HCT116 (cell line): ENCODE measurements at regions not wholly inside any gene's neighbourhood (a gene's known extent, or its start where the extent isn't known, plus 50 kb on each side); places are given as distances from the start of the nearest gene placed in this dataset.

ENCODE experiments used
- ATAC-seq: fragments of 200-7000 bp; cut with Tn5 transposase; 2 replicates; pipeline ENCODE4 v1.9.1; 2020; ENCODE audit warnings: mild to moderate bottlenecking, moderate library complexity
- BruUV-seq: library from RNA; stranded (reverse); fragments of 400-500 nt; replicated peaks from 2 replicates; lab custom pipeline; 2021; lab: Mats Ljungman, UMichigan
- CTCF ChIA-PET: fragments of 300-600 bp; sonication (Branson Sonifier 250); formaldehyde crosslinking; loops from one replicate; lab custom pipeline; 2021; ENCODE audit warnings: antibody characterized with exemption; lab: Charles Lee
- POLR2A ChIA-PET: fragments of 300-600, 350-600 bp; sonication (Branson Sonifier 250); formaldehyde crosslinking; loops from one replicate; lab custom pipeline; 2021; ENCODE audit warnings: antibody characterized with exemption; lab: Charles Lee
- RAD21 ChIA-PET, 2 experiments: fragments of 300-600 bp; sonication (Branson Sonifier 250); formaldehyde crosslinking; loops; one replicate each; lab custom pipeline; 2023; ENCODE audit warnings: low total read pairs in 2 of 2; ENCODE audit not compliant: uncharacterized antibody in 2 of 2, unreplicated experiment in 2 of 2, low non-redundant PET in 1 of 2; lab: Charles Lee
- DNase-seq: peaks from one replicate; pipeline ENCODE4 v3.0.0-alpha.2; 2010; ENCODE audit warnings: low read depth, low spot score
- H2AFZ ChIP-seq: fragments of 200-600 bp; shearing (Covaris generic), sonication (generic); 2 replicates; pipeline ENCODE4 v1.6.1; 2017; ENCODE audit warnings: low read depth, mixed run types, mixed read lengths, antibody characterized with exemption, low read length; ENCODE audit not compliant: poor library complexity, severe bottlenecking
- H3K27ac ChIP-seq: 2 replicates; pipeline ENCODE4 v1.5.1; 2012; ENCODE audit warnings: low read depth, low read length
- H3K27me3 ChIP-seq: fragments of 200-600 bp; sonication (generic); 2 replicates; pipeline ENCODE4 v1.6.1; 2016; ENCODE audit warnings: mixed run types, low read length, mixed read lengths; ENCODE audit not compliant: insufficient read depth
- H3K36me3 ChIP-seq, 2 experiments: fragments of 200-500 bp in 1 of 2; fragments of 200-600 bp in 1 of 2; sonication (Bioruptor generic) in 1 of 2; sonication (generic) in 1 of 2; 2 replicates each; pipeline versions ENCODE4 v1.5.1 to v1.6.1; 2014 to 2016; ENCODE audit warnings: low read length in 2 of 2, inconsistent platforms in 1 of 2, mixed read lengths in 1 of 2, mixed run types in 1 of 2; ENCODE audit not compliant: insufficient read depth in 2 of 2, control insufficient read depth in 1 of 2
- H3K4me1 ChIP-seq, 2 experiments: fragments of 200-600 bp in 1 of 2; sonication (generic) in 1 of 2; 2 replicates each; pipeline versions ENCODE4 v1.5.1 to v1.6.1; 2012 to 2017; ENCODE audit warnings: low read length in 2 of 2, inconsistent platforms in 1 of 2, mild to moderate bottlenecking in 1 of 2, mixed read lengths in 1 of 2, mixed run types in 1 of 2, moderate library complexity in 1 of 2; ENCODE audit not compliant: insufficient read depth in 2 of 2, control insufficient read depth in 1 of 2
- H3K4me2 ChIP-seq: fragments of 200-600 bp; sonication (generic); 2 replicates; pipeline ENCODE4 v1.6.1; 2017; ENCODE audit warnings: mixed run types, low read length, mixed read lengths
- H3K4me3 ChIP-seq, 2 experiments: fragments of 200-600 bp in 1 of 2; sonication (generic) in 1 of 2; replicated peaks in 1 of 2; 2 replicates each; pipeline ENCODE4 v1.5.1; 2011 to 2016; ENCODE audit warnings: low read length in 2 of 2, control low read depth in 1 of 2, low read depth in 1 of 2, mild to moderate bottlenecking in 1 of 2, mixed read lengths in 1 of 2, mixed run types in 1 of 2
- H3K79me2 ChIP-seq: fragments of 200-600 bp; sonication (generic); 2 replicates; pipeline ENCODE4 v1.6.1; 2017; ENCODE audit warnings: mild to moderate bottlenecking, mixed run types, low read length, moderate library complexity, mixed read lengths; ENCODE audit not compliant: insufficient read depth
- H3K9ac ChIP-seq: fragments of 200-600 bp; sonication (generic); 2 replicates; pipeline ENCODE4 v1.6.1; 2016; ENCODE audit warnings: low read length, mixed read lengths
- H3K9me2 ChIP-seq: fragments of 200-600 bp; sonication (generic), shearing (Covaris generic); 2 replicates; pipeline ENCODE4 v1.6.1; 2017; ENCODE audit warnings: mixed run types, mild to moderate bottlenecking, moderate library complexity; ENCODE audit not compliant: insufficient read depth
- H3K9me3 ChIP-seq, 2 experiments: fragments of 200-500 bp in 1 of 2; fragments of 200-600 bp in 1 of 2; sonication (Bioruptor generic) in 1 of 2; sonication (generic) in 1 of 2; 2 replicates each; pipeline ENCODE4 v1.6.1; 2014 to 2017; ENCODE audit warnings: low read length in 2 of 2, mixed read lengths in 2 of 2, inconsistent platforms in 1 of 2, low read depth in 1 of 2, mild to moderate bottlenecking in 1 of 2, mixed run types in 1 of 2, moderate library complexity in 1 of 2; ENCODE audit not compliant: control insufficient read depth in 1 of 2, insufficient read depth in 1 of 2
- H4K20me1 ChIP-seq: fragments of 200-600 bp; sonication (generic), shearing (Covaris generic); 2 replicates; pipeline ENCODE4 v1.6.1; 2017; ENCODE audit warnings: mixed run types, mild to moderate bottlenecking, moderate library complexity; ENCODE audit not compliant: insufficient read depth
- EGR1 ChIP-seq: IDR thresholded peaks from 2 replicates; pipeline ENCODE4 v1.6.1; 2012; ENCODE audit warnings: low read depth
- EZH2 ChIP-seq: fragments of 200-600 bp; sonication (generic); IDR thresholded peaks from 2 replicates; pipeline ENCODE4 v1.6.1; 2017; ENCODE audit warnings: antibody characterized with exemption, mixed run types
- EZH2phosphoT487 ChIP-seq: fragments of 200-600 bp; IDR thresholded peaks from 2 replicates; pipeline ENCODE4 v1.6.1; 2018; ENCODE audit warnings: antibody characterized with exemption, borderline replicate concordance
- FOSL1 ChIP-seq: IDR thresholded peaks from 2 replicates; pipeline ENCODE4 v1.6.1; 2012; ENCODE audit warnings: low read depth
- JUND ChIP-seq: IDR thresholded peaks from 2 replicates; pipeline ENCODE4 v1.6.1; 2012
- POLR2A ChIP-seq: IDR thresholded peaks from 2 replicates; pipeline ENCODE4 v1.7.0; 2011; ENCODE audit warnings: borderline replicate concordance; ENCODE audit not compliant: insufficient read depth, insufficient read length; ENCODE audit errors: extremely low read depth
- RAD21 ChIP-seq: IDR thresholded peaks from 2 replicates; pipeline ENCODE4 v1.6.1; 2012; ENCODE audit warnings: low read depth, mild to moderate bottlenecking
- REST ChIP-seq: IDR thresholded peaks from 2 replicates; pipeline ENCODE4 v1.6.1; 2012; ENCODE audit warnings: low read depth
- SIN3A ChIP-seq: IDR thresholded peaks from 2 replicates; pipeline ENCODE4 v1.6.1; 2012; ENCODE audit warnings: low read depth
- SP1 ChIP-seq: IDR thresholded peaks from 2 replicates; pipeline ENCODE4 v1.6.1; 2012; ENCODE audit warnings: low read depth
- SRF ChIP-seq: IDR thresholded peaks from 2 replicates; pipeline ENCODE4 v1.6.1; 2012; ENCODE audit warnings: low read depth
- TCF7L2 ChIP-seq: IDR thresholded peaks from 2 replicates; pipeline ENCODE4 v1.7.0; 2011; ENCODE audit warnings: borderline replicate concordance, inconsistent platforms; ENCODE audit not compliant: insufficient read depth, insufficient read length; ENCODE audit errors: extremely low read depth
- ZFX ChIP-seq: fragments of 450-650 bp; IDR thresholded peaks from 2 replicates; pipeline ENCODE4 v1.6.1; 2017
- ZNF274 ChIP-seq: fragments of 200-500 bp; sonication (Bioruptor generic); IDR thresholded peaks from 2 replicates; pipeline ENCODE4 v1.6.1; 2014; ENCODE audit warnings: mild to moderate bottlenecking, low read depth, low read length, inconsistent platforms
- intact Hi-C: fragments of 100-400 bp; cut with micrococcal nuclease; formaldehyde crosslinking; loops from 2 replicates; pipeline ENCODE4 v1.10.0; 2022
- TF ChIP-seq, protein P1 (sequence below): IDR thresholded peaks from 2 replicates; pipeline ENCODE4 v1.6.1; 2012
- TF ChIP-seq, protein P2 (sequence below): IDR thresholded peaks from 2 replicates; pipeline ENCODE4 v1.6.1; 2012
- TF ChIP-seq, protein P3 (sequence below), 3 experiments: fragments of 200-600 bp in 1 of 3; sonication (generic) in 1 of 3; IDR thresholded peaks in 2 of 3; conservative IDR thresholded peaks in 1 of 3; 2 replicates each; pipeline ENCODE4 v1.5.1; 2012 to 2017; ENCODE audit warnings: low read depth in 2 of 3, low read length in 2 of 3, antibody characterized with exemption in 1 of 3, borderline replicate concordance in 1 of 3, control low read depth in 1 of 3, mild to moderate bottlenecking in 1 of 3, mixed read lengths in 1 of 3, mixed run types in 1 of 3, moderate library complexity in 1 of 3; ENCODE audit not compliant: insufficient read depth in 1 of 3

GRCh38 chr6:6705061-6705425 lies 116.5 kb downstream of the LY86 start:
- ChIA-PET POLR2A (no interaction called here), RAD21 (no interaction called here), CTCF (interaction anchor here (3.5 kb wide), 1 partner anchor 8 kb away, joined by 18 read pairs; no protein-coding TSS in a partner anchor)
- Histone ChIP-seq H4K20me1 (no peaks in the 10 kb centered on the region), H3K9ac (no peak overlapping the region), H3K27me3 (no peaks in the 10 kb centered on the region), H3K4me3 (no peak overlapping the region), H3K27ac (no peak overlapping the region), H3K9me2 (no peaks in the 10 kb centered on the region), H3K4me2 (no peak overlapping the region), H2AFZ (no peak overlapping the region), H3K9me3 (no peaks in the 10 kb centered on the region), H3K4me1 (peaks cover under 1 to 3% of the 10 kb centered on the region in 2 experiments; a peak in 3 of 4 replicates), H3K79me2 (no peaks in the 10 kb centered on the region), H3K36me3 (no peaks in the 10 kb centered on the region)
- DNase-seq (no peak), ATAC-seq (no peak)
- no TSS peak for BruUV-seq
- TF ChIP-seq POLR2A (no peak), FOSL1 (no peak), EZH2 (no peak), EZH2phosphoT487 (no peak), SRF (no peak), REST (no peak), JUND (no peak), TCF7L2 (no peak), RAD21 (no peak), SP1 (no peak), ZNF274 (no peak), EGR1 (no peak), SIN3A (no peak), ZFX (no peak)
- TF ChIP-seq, protein P1, sequence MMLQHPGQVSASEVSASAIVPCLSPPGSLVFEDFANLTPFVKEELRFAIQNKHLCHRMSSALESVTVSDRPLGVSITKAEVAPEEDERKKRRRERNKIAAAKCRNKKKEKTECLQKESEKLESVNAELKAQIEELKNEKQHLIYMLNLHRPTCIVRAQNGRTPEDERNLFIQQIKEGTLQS = no peak
- TF ChIP-seq, protein P2, sequence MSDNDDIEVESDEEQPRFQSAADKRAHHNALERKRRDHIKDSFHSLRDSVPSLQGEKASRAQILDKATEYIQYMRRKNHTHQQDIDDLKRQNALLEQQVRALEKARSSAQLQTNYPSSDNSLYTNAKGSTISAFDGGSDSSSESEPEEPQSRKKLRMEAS = no peak
- TF ChIP-seq, protein P3, sequence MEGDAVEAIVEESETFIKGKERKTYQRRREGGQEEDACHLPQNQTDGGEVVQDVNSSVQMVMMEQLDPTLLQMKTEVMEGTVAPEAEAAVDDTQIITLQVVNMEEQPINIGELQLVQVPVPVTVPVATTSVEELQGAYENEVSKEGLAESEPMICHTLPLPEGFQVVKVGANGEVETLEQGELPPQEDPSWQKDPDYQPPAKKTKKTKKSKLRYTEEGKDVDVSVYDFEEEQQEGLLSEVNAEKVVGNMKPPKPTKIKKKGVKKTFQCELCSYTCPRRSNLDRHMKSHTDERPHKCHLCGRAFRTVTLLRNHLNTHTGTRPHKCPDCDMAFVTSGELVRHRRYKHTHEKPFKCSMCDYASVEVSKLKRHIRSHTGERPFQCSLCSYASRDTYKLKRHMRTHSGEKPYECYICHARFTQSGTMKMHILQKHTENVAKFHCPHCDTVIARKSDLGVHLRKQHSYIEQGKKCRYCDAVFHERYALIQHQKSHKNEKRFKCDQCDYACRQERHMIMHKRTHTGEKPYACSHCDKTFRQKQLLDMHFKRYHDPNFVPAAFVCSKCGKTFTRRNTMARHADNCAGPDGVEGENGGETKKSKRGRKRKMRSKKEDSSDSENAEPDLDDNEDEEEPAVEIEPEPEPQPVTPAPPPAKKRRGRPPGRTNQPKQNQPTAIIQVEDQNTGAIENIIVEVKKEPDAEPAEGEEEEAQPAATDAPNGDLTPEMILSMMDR (IDR thresholded peaks at IDR 0.05 in 2 of 3, conservative IDR thresholded peaks at IDR 0.05 in 1 of 3; ENCODE audit: borderline replicate concordance in 1 of 3, insufficient read depth in 1 of 3, low read depth in 2 of 3, low read length in 2 of 3) = no peak
- intact Hi-C loops = no loop called here
